Dedifferentiated amniotic fluid mesenchymal stem cell (primary cell): ENCODE measurements at regions not wholly inside any gene's neighbourhood (a gene's known extent, or its start where the extent isn't known, plus 50 kb on each side); places are given as distances from the start of the nearest gene placed in this dataset.

ENCODE experiments used
- DNase-seq: peaks from one replicate; pipeline ENCODE4 v3.0.0-alpha.2; 2016; ENCODE audit errors: extremely low spot score

GRCh38 chr21:16476056-16476825 is 746.5 kb downstream of the USP25 start:
- DNase-seq = no peak

GRCh38 chr21:16488042-16488441 is 758.3 kb downstream of the USP25 start:
- no peak for DNase-seq

GRCh38 chr21:16492356-16492755 is 762.6 kb downstream of the USP25 start:
- DNase-seq = no peak

GRCh38 chr21:16492892-16493291 is 763.1 kb downstream of the USP25 start:
- DNase-seq = no peak

- DNase-seq = no peak
Measured at GRCh38 chr21:16496609-16497008, 766.8 kb downstream of the USP25 start.

- no peak for DNase-seq
Measured at GRCh38 chr21:16500271-16500670, 770.5 kb downstream of the USP25 start.

GRCh38 chr21:16502273-16502672 is 772.5 kb downstream of the USP25 start:
- no peak for DNase-seq

GRCh38 chr21:16502897-16503296 is 773.1 kb downstream of the USP25 start:
- DNase-seq = no peak

GRCh38 chr21:16504281-16504680 is 774.5 kb downstream of the USP25 start:
- DNase-seq = no peak

GRCh38 chr21:16504766-16505165 is 775.0 kb downstream of the USP25 start:
- DNase-seq = no peak

GRCh38 chr21:16509476-16509875 is 779.7 kb downstream of the USP25 start:
- peak; percentile 38 for DNase-seq

- DNase-seq = no peak
Measured at GRCh38 chr21:16514316-16514715, 784.5 kb downstream of the USP25 start.

- peak; percentile 34 for DNase-seq
Measured at GRCh38 chr21:16517383-16517782, 787.6 kb downstream of the USP25 start.

- DNase-seq = no peak
Measured at GRCh38 chr21:16519036-16519435, 789.3 kb downstream of the USP25 start.

- no peak for DNase-seq
Measured at GRCh38 chr21:16519644-16520043, 789.9 kb downstream of the USP25 start.

- no peak for DNase-seq
Measured at GRCh38 chr21:16522548-16522947, 792.8 kb downstream of the USP25 start.

- no peak for DNase-seq
Measured at GRCh38 chr21:16530656-16531055, 800.9 kb downstream of the USP25 start.

- peak; percentile 22 for DNase-seq
Measured at GRCh38 chr21:16532840-16533239, 803.1 kb downstream of the USP25 start.

GRCh38 chr21:16533692-16534407 is 804.1 kb downstream of the USP25 start:
- no peak for DNase-seq

- no peak for DNase-seq
Measured at GRCh38 chr21:16534408-16535101, 804.8 kb downstream of the USP25 start.

- DNase-seq = no peak
Measured at GRCh38 chr21:16535102-16535422, 805.3 kb downstream of the USP25 start.

GRCh38 chr21:16535626-16536025 is 805.8 kb downstream of the USP25 start:
- no peak for DNase-seq

- no peak for DNase-seq
Measured at GRCh38 chr21:16536140-16536539, 806.4 kb downstream of the USP25 start.
